Neuronal stem cell (in vitro differentiated cells): ENCODE measurements at regions not wholly inside any gene's neighbourhood (a gene's known extent, or its start where the extent isn't known, plus 50 kb on each side); places are given as distances from the start of the nearest gene placed in this dataset.

ENCODE experiments used
- DNase-seq: peaks from one replicate; pipeline ENCODE4 v3.0.0-alpha.2; 2013; ENCODE audit warnings: low spot score
- H2AFZ ChIP-seq: one replicate; pipeline ENCODE4 v1.6.1; 2013; ENCODE audit warnings: mild to moderate bottlenecking, low read length, inconsistent platforms
- H2AK5ac ChIP-seq: 2 replicates; pipeline ENCODE4 v1.6.1; 2013; ENCODE audit warnings: low read depth, mild to moderate bottlenecking, inconsistent platforms, low read length, moderate library complexity, mixed read lengths
- H2BK120ac ChIP-seq: 2 replicates; pipeline ENCODE4 v1.6.1; 2013; ENCODE audit warnings: low read depth, mild to moderate bottlenecking, inconsistent platforms, low read length, moderate library complexity, mixed read lengths
- H2BK12ac ChIP-seq: one replicate; pipeline ENCODE4 v1.6.1; 2013; ENCODE audit warnings: low read length, inconsistent platforms
- H2BK15ac ChIP-seq: 2 replicates; pipeline ENCODE4 v1.6.1; 2013; ENCODE audit warnings: mild to moderate bottlenecking, low read length, inconsistent platforms, mixed read lengths
- H2BK5ac ChIP-seq: one replicate; pipeline ENCODE4 v1.6.1; 2013; ENCODE audit warnings: inconsistent platforms, mild to moderate bottlenecking, low read length, moderate library complexity
- H3K14ac ChIP-seq: one replicate; pipeline ENCODE4 v1.6.1; 2013; ENCODE audit warnings: low read length, inconsistent platforms
- H3K18ac ChIP-seq: 2 replicates; pipeline ENCODE4 v1.6.1; 2013; ENCODE audit warnings: low read length, inconsistent platforms
- H3K23ac ChIP-seq: 2 replicates; pipeline ENCODE4 v1.6.1; 2013; ENCODE audit warnings: low read depth, mild to moderate bottlenecking, mixed read lengths, low read length, inconsistent platforms; ENCODE audit not compliant: poor library complexity
- H3K27ac ChIP-seq: replicated peaks from 3 replicates; pipeline ENCODE4 v1.5.1; 2013; ENCODE audit warnings: low read length, inconsistent platforms
- H3K27me3 ChIP-seq, 3 experiments: 2 replicates each; pipeline ENCODE4 v1.6.1; 2013; ENCODE audit warnings: low read length in 3 of 3, mild to moderate bottlenecking in 2 of 3, inconsistent platforms in 1 of 3, low read depth in 1 of 3, mixed read lengths in 1 of 3, moderate library complexity in 1 of 3; ENCODE audit not compliant: control insufficient read depth in 3 of 3, insufficient read depth in 3 of 3
- H3K36me3 ChIP-seq, 2 donors: replicated peaks in 1 of 2; 2 replicates each; pipeline ENCODE4 v1.6.1; 2013; ENCODE audit warnings: low read length in 2 of 2; ENCODE audit not compliant: control insufficient read depth in 2 of 2, insufficient read depth in 2 of 2
- H3K4ac ChIP-seq: 2 replicates; pipeline ENCODE4 v1.6.1; 2013; ENCODE audit warnings: inconsistent platforms, mild to moderate bottlenecking, low read length, moderate library complexity
- H3K4me1 ChIP-seq, 2 donors: 1 replicate in 1 of 2; 2 replicates in 1 of 2; pipeline ENCODE4 v1.6.1; 2013; ENCODE audit warnings: low read length in 2 of 2, low read depth in 1 of 2; ENCODE audit not compliant: control insufficient read depth in 2 of 2, insufficient read depth in 1 of 2
- H3K4me2 ChIP-seq: one replicate; pipeline ENCODE4 v1.6.1; 2013; ENCODE audit warnings: mild to moderate bottlenecking, low read length, inconsistent platforms; ENCODE audit not compliant: insufficient read depth, poor library complexity, severe bottlenecking
- H3K4me3 ChIP-seq, 2 donors: 2 replicates each; pipeline ENCODE4 v1.5.1; 2013; ENCODE audit warnings: low read length in 2 of 2, mild to moderate bottlenecking in 2 of 2, inconsistent platforms in 1 of 2, moderate library complexity in 1 of 2
- H3K79me1 ChIP-seq: one replicate; pipeline ENCODE4 v1.6.1; 2013; ENCODE audit warnings: low read depth, mild to moderate bottlenecking, inconsistent platforms, low read length, moderate library complexity
- H3K9ac ChIP-seq: one replicate; pipeline ENCODE4 v1.6.1; 2013; ENCODE audit warnings: mild to moderate bottlenecking, low read depth, low read length, inconsistent platforms; ENCODE audit not compliant: poor library complexity
- H3K9me3 ChIP-seq, 2 donors: replicated peaks in 1 of 2; 2 replicates each; pipeline versions ENCODE3 to v1.6.1; 2013; ENCODE audit warnings: low read length in 2 of 2, mild to moderate bottlenecking in 2 of 2, inconsistent platforms in 1 of 2, low read depth in 1 of 2, mixed read lengths in 1 of 2, moderate library complexity in 1 of 2; ENCODE audit not compliant: control insufficient read depth in 2 of 2, insufficient read depth in 1 of 2
- H4K8ac ChIP-seq: one replicate; pipeline ENCODE4 v1.6.1; 2013; ENCODE audit warnings: low read depth, mild to moderate bottlenecking, inconsistent platforms, low read length, moderate library complexity
- H4K91ac ChIP-seq: one replicate; pipeline ENCODE4 v1.6.1; 2013; ENCODE audit warnings: low read length, low read depth, mild to moderate bottlenecking, inconsistent platforms; ENCODE audit not compliant: poor library complexity
- WGBS, 2 donors: extraction: QIAGEN DNeasy Blood & Tissue Kit; methylation state at CpG; one replicate each; pipeline ENCODE4 v1.1.7; 2013; ENCODE audit warnings: missing lambda C conversion rate in 2 of 2, mixed read lengths in 1 of 2; ENCODE audit not compliant: insufficient read length in 2 of 2, insufficient replicate concordance in 1 of 2; ENCODE audit errors: extremely low coverage in 2 of 2; 5-methylcytosine and 5-hydroxymethylcytosine counted together

DNA sequence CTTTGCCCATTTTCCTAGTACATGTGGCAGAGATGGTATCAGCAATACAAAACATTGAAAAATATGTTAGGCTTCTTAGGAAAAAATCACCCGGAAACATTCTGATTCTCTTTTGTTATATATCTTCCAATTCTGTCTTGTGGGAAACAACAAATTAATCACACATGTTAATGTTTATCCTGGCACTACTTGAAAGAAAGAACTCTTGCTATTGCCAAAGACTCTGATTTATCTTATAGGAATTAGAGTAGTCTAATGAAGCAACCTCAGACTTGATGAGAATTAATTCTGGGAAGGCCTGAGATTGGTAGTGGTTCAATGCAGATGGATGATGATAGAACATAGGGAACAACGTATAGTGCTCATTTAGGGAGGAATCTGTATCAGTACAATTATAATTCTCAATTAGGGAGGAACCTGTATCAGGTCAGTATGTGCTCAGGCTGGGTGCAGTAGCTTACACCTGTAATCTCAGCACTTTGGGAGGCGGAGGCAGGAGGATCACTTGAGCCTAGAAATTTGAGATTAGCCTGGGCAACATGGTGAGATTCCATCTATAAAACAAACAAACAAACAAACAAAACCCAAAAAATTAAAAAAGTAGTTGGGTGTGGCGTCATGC, 50.7 kb downstream of the TAS2R16 start:
- Histone ChIP-seq H2BK12ac (no peak overlapping the region), H2BK5ac (no peak overlapping the region), H3K14ac (no peak overlapping the region), H2BK15ac (no peak overlapping the region), H2AK5ac (no peak overlapping the region), H3K27me3 (no peaks in the 10 kb centered on the region), H3K27ac (no peak overlapping the region), H3K79me1 (no peaks in the 10 kb centered on the region), H3K4me1 (no peaks in the 10 kb centered on the region), H4K91ac (no peak overlapping the region), H4K8ac (no peak overlapping the region), H3K23ac (no peak overlapping the region), H3K4me2 (no peak overlapping the region), H3K4me3 (no peak overlapping the region), H2AFZ (no peak overlapping the region), H3K9ac (no peak overlapping the region), H3K9me3 (no peaks in the 10 kb centered on the region), H2BK120ac (no peak overlapping the region), H3K18ac (no peak overlapping the region), H3K4ac (no peak overlapping the region), H3K36me3 (no peaks in the 10 kb centered on the region)
- DNase-seq = no peak
- WGBS, 2 donors = no CpG with 5 or more reads among the region's 4 CpGs

DNA sequence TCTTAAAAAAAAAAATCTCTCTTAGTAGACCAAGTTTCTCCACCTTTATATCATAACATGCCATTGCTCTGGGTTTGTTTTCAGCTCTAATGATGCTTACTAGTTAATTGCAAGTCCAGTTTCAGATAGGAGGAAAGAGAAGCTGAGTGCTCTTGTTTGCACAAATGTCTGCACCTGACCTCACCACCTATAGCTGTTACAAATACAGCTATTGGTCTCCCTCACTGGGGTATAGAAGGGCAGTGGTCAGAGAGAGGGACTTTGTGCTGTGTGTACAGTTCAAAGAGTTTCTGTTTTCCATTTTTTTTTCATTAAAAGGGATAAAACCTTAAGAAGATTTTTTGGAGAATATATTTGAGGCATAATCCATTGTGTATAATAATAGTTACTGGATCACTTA, 52.7 kb downstream of the TAS2R16 start:
- H3K4me2 ChIP-seq = no peak overlapping the region
- no peak overlapping the region for H2AFZ ChIP-seq
- H3K4ac ChIP-seq = no peak overlapping the region
- no peak overlapping the region for H2BK5ac ChIP-seq
- DNase-seq = no peak
- no peak overlapping the region for H4K8ac ChIP-seq
- no peaks in the 10 kb centered on the region for H3K36me3 ChIP-seq
- no peak overlapping the region for H2BK15ac ChIP-seq
- H4K91ac ChIP-seq = no peak overlapping the region
- H3K18ac ChIP-seq = no peak overlapping the region
- H3K79me1 ChIP-seq = no peaks in the 10 kb centered on the region
- no peaks in the 10 kb centered on the region for H3K9me3 ChIP-seq
- no peak overlapping the region for H3K14ac ChIP-seq
- no peaks in the 10 kb centered on the region for H3K4me1 ChIP-seq
- H3K27me3 ChIP-seq = no peaks in the 10 kb centered on the region
- H3K23ac ChIP-seq = no peak overlapping the region
- no peak overlapping the region for H3K27ac ChIP-seq
- H3K4me3 ChIP-seq = no peak overlapping the region
- no peak overlapping the region for H2BK120ac ChIP-seq
- H2BK12ac ChIP-seq = no peak overlapping the region
- no peak overlapping the region for H3K9ac ChIP-seq
- H2AK5ac ChIP-seq = no peak overlapping the region

GRCh38 chr7:122942059-122942458, 53.4 kb downstream of the TAS2R16 start:
- H3K4me2 ChIP-seq = no peak overlapping the region
- H3K9me3 ChIP-seq = no peaks in the 10 kb centered on the region

More at GRCh38 chr7:122942059-122942458, 53.4 kb downstream of the TAS2R16 start:
- Histone ChIP-seq H3K79me1 (no peaks in the 10 kb centered on the region), H2BK120ac (no peak overlapping the region), H2AK5ac (no peak overlapping the region), H3K27me3 (no peaks in the 10 kb centered on the region), H2AFZ (peak overlapping the region; percentile 57), H2BK12ac (no peak overlapping the region), H4K91ac (no peak overlapping the region), H3K4me3 (no peak overlapping the region), H3K23ac (no peak overlapping the region), H3K14ac (no peak overlapping the region), H3K9ac (no peak overlapping the region), H4K8ac (no peak overlapping the region), H2BK5ac (no peak overlapping the region), H3K36me3 (no peaks in the 10 kb centered on the region), H3K18ac (no peak overlapping the region), H3K27ac (no peak overlapping the region), H3K4ac (no peak overlapping the region), H3K4me1 (no peaks in the 10 kb centered on the region), H2BK15ac (no peak overlapping the region)
- WGBS, 2 donors = no CpG with 5 or more reads among the region's 1 CpG
- no peak for DNase-seq
